ENCODE measurements at regions not wholly inside any gene's neighbourhood (a gene's known extent, or its start where the extent isn't known, plus 50 kb on each side); places are given as distances from the start of the nearest gene placed in this dataset.
"Not testable (repeated sequence)": the region's sequence is repeated elsewhere in the genome, so short reads cannot be mapped to it uniquely, and the experiment has no call there.

- DNase-seq: no peak
- Mint-ChIP-seq H3K27me3 (ENCODE audit: insufficient read depth) (no peaks in the 10 kb centered on the region), H3K36me3 (ENCODE audit: low read depth) (no peaks in the 10 kb centered on the region), H3K4me1 (ENCODE audit: low read depth) (no peaks in the 10 kb centered on the region), H3K9me3 (peaks cover 40% of the 10 kb centered on the region), H3K4me3 (no peak overlapping the region), H3K27ac (no peak overlapping the region)
- TF ChIP-seq CTCF (IDR thresholded peaks at IDR 0.05): no peak
These were observed 791.9 kb downstream of the TRIB2 start for GRCh38 chr2:13508671-13509070.

- Mint-ChIP-seq H3K4me3 (no peak overlapping the region), H3K27ac (no peak overlapping the region), H3K4me1 (ENCODE audit: low read depth) (no peaks in the 10 kb centered on the region), H3K36me3 (ENCODE audit: low read depth) (no peaks in the 10 kb centered on the region), H3K9me3 (peaks cover 39% of the 10 kb centered on the region), H3K27me3 (ENCODE audit: insufficient read depth) (no peaks in the 10 kb centered on the region)
- DNase-seq: no peak
- no peak for TF ChIP-seq CTCF (IDR thresholded peaks at IDR 0.05)
These were observed 798.5 kb downstream of the TRIB2 start for GRCh38 chr2:13515254-13515653.

GRCh38 chr2:13522096-13522495 is 805.4 kb downstream of the TRIB2 start:
- no peak for TF ChIP-seq CTCF (IDR thresholded peaks at IDR 0.05)
- DNase-seq: no peak
- no peak overlapping the region for H3K27ac Mint-ChIP-seq
- H3K4me1 Mint-ChIP-seq (ENCODE audit: low read depth): no peaks in the 10 kb centered on the region
- H3K9me3 Mint-ChIP-seq: peaks cover 35% of the 10 kb centered on the region
- no peaks in the 10 kb centered on the region for H3K36me3 Mint-ChIP-seq (ENCODE audit: low read depth)
- H3K4me3 Mint-ChIP-seq: no peak overlapping the region
- no peaks in the 10 kb centered on the region for H3K27me3 Mint-ChIP-seq (ENCODE audit: insufficient read depth)

GRCh38 chr2:13522917-13523821 is 806.4 kb downstream of the TRIB2 start:
- Mint-ChIP-seq H3K4me1 (ENCODE audit: low read depth) (no peaks in the 10 kb centered on the region), H3K36me3 (ENCODE audit: low read depth) (no peaks in the 10 kb centered on the region), H3K27me3 (ENCODE audit: insufficient read depth) (no peaks in the 10 kb centered on the region), H3K27ac (no peak overlapping the region), H3K4me3 (no peak overlapping the region), H3K9me3 (peaks cover 39% of the 10 kb centered on the region)
- no peak for TF ChIP-seq CTCF (IDR thresholded peaks at IDR 0.05)
- no peak for DNase-seq

GRCh38 chr2:13524492-13524891 is 807.8 kb downstream of the TRIB2 start:
- Mint-ChIP-seq H3K27me3 (ENCODE audit: insufficient read depth) (no peaks in the 10 kb centered on the region), H3K27ac (no peak overlapping the region), H3K4me3 (no peak overlapping the region), H3K9me3 (peaks cover 40% of the 10 kb centered on the region), H3K36me3 (ENCODE audit: low read depth) (no peaks in the 10 kb centered on the region), H3K4me1 (ENCODE audit: low read depth) (no peaks in the 10 kb centered on the region)
- no peak for DNase-seq
- TF ChIP-seq CTCF (IDR thresholded peaks at IDR 0.05): no peak

- DNase-seq; H3K27me3 Mint-ChIP-seq (ENCODE audit: insufficient read depth); H3K4me1 Mint-ChIP-seq (ENCODE audit: low read depth); H3K4me3 Mint-ChIP-seq; H3K27ac Mint-ChIP-seq; H3K36me3 Mint-ChIP-seq (ENCODE audit: low read depth): not testable (repeated sequence)
- peaks cover 42% of the 10 kb centered on the region for H3K9me3 Mint-ChIP-seq
These were observed 815.1 kb downstream of the TRIB2 start for GRCh38 chr2:13531735-13532410.

- H3K4me1 Mint-ChIP-seq (ENCODE audit: low read depth); H3K4me3 Mint-ChIP-seq; H3K27me3 Mint-ChIP-seq (ENCODE audit: insufficient read depth); H3K27ac Mint-ChIP-seq; DNase-seq; H3K36me3 Mint-ChIP-seq (ENCODE audit: low read depth): not testable (repeated sequence)
- peaks cover 37% of the 10 kb centered on the region for H3K9me3 Mint-ChIP-seq
These were observed 816.2 kb downstream of the TRIB2 start for GRCh38 chr2:13532781-13533523.
